Tibial artery (tissue), 4 donors: ENCODE measurements at regions not wholly inside any gene's neighbourhood (a gene's known extent, or its start where the extent isn't known, plus 50 kb on each side); places are given as distances from the start of the nearest gene placed in this dataset.

Source experiments
- DNase-seq, 2 donors: peaks; one replicate each; pipeline ENCODE4 v3.0.0-alpha.2; 2019
- H3K27ac ChIP-seq, 2 donors: fragments of 200-600 bp; sonication (generic) in 1 of 2; 1 replicate in 1 of 2; 2 replicates in 1 of 2; pipeline ENCODE4 v1.5.1; 2018 to 2019; ENCODE audit warnings: mild to moderate bottlenecking in 1 of 2
- H3K27me3 ChIP-seq, 2 donors: fragments of 200-600 bp; sonication (generic) in 1 of 2; one replicate each; pipeline versions ENCODE4 v1.5.1 to v1.6.0; 2016 to 2019
- H3K36me3 ChIP-seq, 3 donors: fragments of 200-600 bp; sonication (generic) in 2 of 3; one replicate each; pipeline ENCODE4 v1.5.1; 2016 to 2019; ENCODE audit warnings: mild to moderate bottlenecking in 2 of 3
- H3K4me1 ChIP-seq, 4 donors: fragments of 200-600 bp; sonication (generic) in 2 of 4; 1 replicate in 3 of 4; 2 replicates in 1 of 4; pipeline ENCODE4 v1.5.1; 2016 to 2019
- H3K4me3 ChIP-seq, 2 donors: fragments of 200-600 bp; sonication (generic) in 1 of 2; 1 replicate in 1 of 2; 2 replicates in 1 of 2; pipeline ENCODE4 v1.5.1; 2018 to 2019; ENCODE audit warnings: mild to moderate bottlenecking in 2 of 2
- H3K9me3 ChIP-seq, 3 donors: fragments of 200-600 bp; sonication (generic) in 1 of 3; one replicate each; pipeline ENCODE4 v1.5.1; 2016 to 2019
- CTCF ChIP-seq, 2 experiments: fragments of 200-600 bp in 1 of 2; fragments of 450-650 bp in 1 of 2; IDR thresholded peaks; one replicate each; pipeline ENCODE4 v1.5.1; 2017 to 2019; ENCODE audit warnings: antibody characterized with exemption in 2 of 2, mild to moderate bottlenecking in 1 of 2, moderate library complexity in 1 of 2
- intact Hi-C: fragments of 100-400 bp; cut with DNase I; formaldehyde crosslinking; loops from one replicate; pipeline ENCODE4 v1.15.0; 2023; ENCODE audit warnings: low total_unique reads

- Histone ChIP-seq H3K4me3 (no peak overlapping the region), H3K36me3 (no peaks in the 10 kb centered on the region), H3K4me1 (no peaks in the 10 kb centered on the region), H3K27ac (no peak overlapping the region), H3K9me3 (no peaks in the 10 kb centered on the region), H3K27me3 (no peaks in the 10 kb centered on the region)
- TF ChIP-seq CTCF (IDR thresholded peaks at IDR 0.05), result no peak
- DNase-seq, result no peak
- intact Hi-C loops, result no loop called here
These were observed 729.0 kb downstream of the SLC6A15 start for GRCh38 chr12:84183576-84183975.

- no peaks in the 10 kb centered on the region for H3K36me3 ChIP-seq
- intact Hi-C loops, result no loop called here
- no peaks in the 10 kb centered on the region for H3K27me3 ChIP-seq
- no peaks in the 10 kb centered on the region for H3K4me1 ChIP-seq
- peak in 1 of 2 donors; percentile 39 for DNase-seq
- no peaks in the 10 kb centered on the region for H3K9me3 ChIP-seq
- no peak overlapping the region for H3K27ac ChIP-seq
- no peak for TF ChIP-seq CTCF (IDR thresholded peaks at IDR 0.05)
- no peak overlapping the region for H3K4me3 ChIP-seq
These were observed 738.5 kb downstream of the SLC6A15 start for GRCh38 chr12:84174115-84174514.

DNA sequence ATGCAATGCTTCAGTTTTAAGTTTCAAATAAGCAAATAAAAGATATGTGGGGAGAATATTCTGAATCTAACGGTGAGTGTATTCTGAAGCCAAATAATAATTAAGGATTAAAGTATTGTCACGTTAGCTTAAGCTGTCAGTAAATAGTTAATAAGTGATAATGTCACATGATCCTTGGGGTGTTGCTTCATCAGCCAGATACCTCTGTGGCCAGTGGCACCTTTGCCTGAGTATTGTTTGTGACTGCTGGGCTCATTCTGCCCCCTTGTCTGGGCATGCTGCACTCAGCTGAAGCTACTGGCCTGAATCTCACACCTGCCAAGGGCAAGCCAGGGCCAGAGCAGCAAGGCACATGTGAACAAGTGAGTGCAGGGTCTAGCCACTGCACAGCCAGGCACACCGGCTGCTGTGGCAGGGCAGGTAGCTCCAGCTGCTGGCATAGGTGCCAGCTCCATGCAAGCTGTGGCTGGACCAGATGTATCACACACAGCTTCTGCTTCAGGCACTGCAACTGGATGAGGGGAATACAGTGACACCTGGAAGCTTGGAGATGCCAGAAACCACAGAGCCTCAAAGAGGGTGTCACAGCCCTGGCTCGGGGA lies 739.7 kb downstream of the SLC6A15 start:
- no peaks in the 10 kb centered on the region for H3K9me3 ChIP-seq
- DNase-seq, result peak in 1 of 2 donors; percentile 33
- H3K4me3 ChIP-seq, result no peak overlapping the region
- H3K27me3 ChIP-seq, result no peaks in the 10 kb centered on the region
- H3K36me3 ChIP-seq, result no peaks in the 10 kb centered on the region
- no peak overlapping the region for H3K27ac ChIP-seq
- H3K4me1 ChIP-seq, result no peaks in the 10 kb centered on the region
- intact Hi-C loops, result no loop called here
- no peak for TF ChIP-seq CTCF (IDR thresholded peaks at IDR 0.05)

- H3K27me3 ChIP-seq, result no peaks in the 10 kb centered on the region
- no peak overlapping the region for H3K4me3 ChIP-seq
- TF ChIP-seq CTCF (IDR thresholded peaks at IDR 0.05), result no peak
- no peaks in the 10 kb centered on the region for H3K36me3 ChIP-seq
- no peak overlapping the region for H3K27ac ChIP-seq
- intact Hi-C loops, result no loop called here
- DNase-seq, result no peak
- H3K4me1 ChIP-seq, result no peaks in the 10 kb centered on the region
- no peaks in the 10 kb centered on the region for H3K9me3 ChIP-seq
These were observed 745.8 kb downstream of the SLC6A15 start for GRCh38 chr12:84166812-84167211.

- H3K9me3 ChIP-seq, result no peaks in the 10 kb centered on the region
- TF ChIP-seq CTCF (IDR thresholded peaks at IDR 0.05), result no peak
- H3K27ac ChIP-seq, result no peak overlapping the region
- intact Hi-C loops, result no loop called here
- no peaks in the 10 kb centered on the region for H3K4me1 ChIP-seq
- no peaks in the 10 kb centered on the region for H3K27me3 ChIP-seq
- H3K36me3 ChIP-seq, result no peaks in the 10 kb centered on the region
- DNase-seq, result no peak
- H3K4me3 ChIP-seq, result no peak overlapping the region
These were observed 746.5 kb downstream of the SLC6A15 start for GRCh38 chr12:84165998-84166571.
